B cell (primary cell): ENCODE measurements at regions not wholly inside any gene's neighbourhood (a gene's known extent, or its start where the extent isn't known, plus 50 kb on each side); places are given as distances from the start of the nearest gene placed in this dataset.

Source experiments
- EZH2 ChIP-seq: IDR thresholded peaks from 2 replicates; pipeline ENCODE4 v1.6.1; 2012; ENCODE audit warnings: borderline replicate concordance, low read depth, mild to moderate bottlenecking, moderate library complexity, low read length; ENCODE audit not compliant: insufficient read depth, poor library complexity, severe bottlenecking
- TF ChIP-seq, protein P1 (sequence below): fragments of 200-600 bp; IDR thresholded peaks from one replicate; pipeline ENCODE4 v1.8.0; 2022; ENCODE audit warnings: antibody characterized with exemption, mild to moderate bottlenecking

DNA sequence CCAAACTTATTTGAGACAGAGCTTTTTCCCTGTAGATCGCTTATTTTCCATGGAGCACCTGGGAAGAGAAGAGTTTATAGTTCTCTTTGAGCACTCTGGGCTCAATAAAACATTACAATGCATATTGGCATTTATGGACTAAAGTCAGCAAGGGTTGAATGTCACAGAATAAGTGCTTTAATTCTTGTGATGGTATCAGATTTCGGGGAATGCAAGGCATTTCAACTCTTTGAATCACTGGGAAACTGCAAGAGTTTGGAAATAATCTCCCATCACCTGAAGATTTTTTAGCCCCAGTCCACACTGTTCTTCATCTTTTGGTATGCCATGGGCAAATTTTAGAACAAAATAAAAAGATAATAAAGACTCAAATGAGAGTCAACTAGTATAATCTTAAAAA is 111.5 kb upstream of the WDFY3 start:
- TF ChIP-seq, protein P1, sequence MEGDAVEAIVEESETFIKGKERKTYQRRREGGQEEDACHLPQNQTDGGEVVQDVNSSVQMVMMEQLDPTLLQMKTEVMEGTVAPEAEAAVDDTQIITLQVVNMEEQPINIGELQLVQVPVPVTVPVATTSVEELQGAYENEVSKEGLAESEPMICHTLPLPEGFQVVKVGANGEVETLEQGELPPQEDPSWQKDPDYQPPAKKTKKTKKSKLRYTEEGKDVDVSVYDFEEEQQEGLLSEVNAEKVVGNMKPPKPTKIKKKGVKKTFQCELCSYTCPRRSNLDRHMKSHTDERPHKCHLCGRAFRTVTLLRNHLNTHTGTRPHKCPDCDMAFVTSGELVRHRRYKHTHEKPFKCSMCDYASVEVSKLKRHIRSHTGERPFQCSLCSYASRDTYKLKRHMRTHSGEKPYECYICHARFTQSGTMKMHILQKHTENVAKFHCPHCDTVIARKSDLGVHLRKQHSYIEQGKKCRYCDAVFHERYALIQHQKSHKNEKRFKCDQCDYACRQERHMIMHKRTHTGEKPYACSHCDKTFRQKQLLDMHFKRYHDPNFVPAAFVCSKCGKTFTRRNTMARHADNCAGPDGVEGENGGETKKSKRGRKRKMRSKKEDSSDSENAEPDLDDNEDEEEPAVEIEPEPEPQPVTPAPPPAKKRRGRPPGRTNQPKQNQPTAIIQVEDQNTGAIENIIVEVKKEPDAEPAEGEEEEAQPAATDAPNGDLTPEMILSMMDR, result no peak
- TF ChIP-seq EZH2, result no peak
